Gastrocnemius medialis (tissue), 4 donors: ENCODE measurements at regions not wholly inside any gene's neighbourhood (a gene's known extent, or its start where the extent isn't known, plus 50 kb on each side); places are given as distances from the start of the nearest gene placed in this dataset.
"Not testable (repeated sequence)": the region's sequence is repeated elsewhere in the genome, so short reads cannot be mapped to it uniquely, and the experiment has no call there.

Experiments used
- ATAC-seq, 2 donors: fragments of 150-250 bp; one replicate each; pipeline ENCODE4 v1.9.1; 2016
- DNase-seq, 2 donors: peaks; one replicate each; pipeline ENCODE4 v3.0.0-alpha.2; 2019
- H3K27ac ChIP-seq, 4 donors: fragments of 200-600 bp; sonication (generic); 1 replicate in 1 of 4; 2 replicates in 3 of 4; pipeline ENCODE4 v1.5.1; 2016 to 2018; ENCODE audit warnings: mild to moderate bottlenecking in 2 of 4, moderate library complexity in 1 of 4
- H3K27me3 ChIP-seq, 3 donors: fragments of 200-600 bp; sonication (generic) in 2 of 3; 1 replicate in 1 of 3; 2 replicates in 2 of 3; pipeline versions ENCODE4 v1.5.1 to v1.6.0; 2016 to 2019; ENCODE audit warnings: mild to moderate bottlenecking in 1 of 3, moderate library complexity in 1 of 3
- H3K36me3 ChIP-seq, 2 donors: fragments of 200-600 bp; sonication (generic) in 1 of 2; one replicate each; pipeline ENCODE4 v1.5.1; 2017 to 2018
- H3K4me1 ChIP-seq, 2 donors: fragments of 200-600 bp; sonication (generic) in 1 of 2; one replicate each; pipeline ENCODE4 v1.5.1; 2016 to 2017; ENCODE audit warnings: mild to moderate bottlenecking in 2 of 2
- H3K4me3 ChIP-seq, 4 donors: fragments of 200-600 bp; sonication (generic) in 3 of 4; 1 replicate in 1 of 4; 2 replicates in 3 of 4; pipeline ENCODE4 v1.5.1; 2016 to 2019; ENCODE audit warnings: mild to moderate bottlenecking in 2 of 4
- H3K9me3 ChIP-seq, 3 donors: fragments of 200-600 bp; sonication (generic) in 2 of 3; 1 replicate in 1 of 3; 2 replicates in 2 of 3; pipeline ENCODE4 v1.5.1; 2016 to 2019
- POLR2A ChIP-seq, 2 donors: fragments of 450-650 bp; IDR thresholded peaks; one replicate each; pipeline ENCODE4 v1.6.1; 2017; ENCODE audit warnings: antibody characterized with exemption in 2 of 2, mild to moderate bottlenecking in 2 of 2, moderate library complexity in 2 of 2
- in situ Hi-C, 4 donors: fragments of 200-750 bp; cut with MboI; loops; one replicate each; pipeline versions ENCODE4 v1.15.0 to v1.8.0; 2017; ENCODE audit warnings: low sequenced_read_pairs in 4 of 4
- intact Hi-C: fragments of 100-400 bp; cut with DNase I; formaldehyde crosslinking; loops from one replicate; pipeline ENCODE4 v1.15.1; 2023; ENCODE audit warnings: low total_unique reads
- TF ChIP-seq, protein P1 (sequence below), 5 experiments: fragments of 450-650 bp in 3 of 5; fragments of 200-600 bp in 2 of 5; sonication (generic) in 2 of 5; IDR thresholded peaks in 4 of 5; conservative IDR thresholded peaks in 1 of 5; 1 replicate in 4 of 5; 2 replicates in 1 of 5; pipeline ENCODE4 v1.5.1; 2016 to 2019; ENCODE audit warnings: antibody characterized with exemption in 5 of 5, mild to moderate bottlenecking in 3 of 5, moderate library complexity in 3 of 5

DNA sequence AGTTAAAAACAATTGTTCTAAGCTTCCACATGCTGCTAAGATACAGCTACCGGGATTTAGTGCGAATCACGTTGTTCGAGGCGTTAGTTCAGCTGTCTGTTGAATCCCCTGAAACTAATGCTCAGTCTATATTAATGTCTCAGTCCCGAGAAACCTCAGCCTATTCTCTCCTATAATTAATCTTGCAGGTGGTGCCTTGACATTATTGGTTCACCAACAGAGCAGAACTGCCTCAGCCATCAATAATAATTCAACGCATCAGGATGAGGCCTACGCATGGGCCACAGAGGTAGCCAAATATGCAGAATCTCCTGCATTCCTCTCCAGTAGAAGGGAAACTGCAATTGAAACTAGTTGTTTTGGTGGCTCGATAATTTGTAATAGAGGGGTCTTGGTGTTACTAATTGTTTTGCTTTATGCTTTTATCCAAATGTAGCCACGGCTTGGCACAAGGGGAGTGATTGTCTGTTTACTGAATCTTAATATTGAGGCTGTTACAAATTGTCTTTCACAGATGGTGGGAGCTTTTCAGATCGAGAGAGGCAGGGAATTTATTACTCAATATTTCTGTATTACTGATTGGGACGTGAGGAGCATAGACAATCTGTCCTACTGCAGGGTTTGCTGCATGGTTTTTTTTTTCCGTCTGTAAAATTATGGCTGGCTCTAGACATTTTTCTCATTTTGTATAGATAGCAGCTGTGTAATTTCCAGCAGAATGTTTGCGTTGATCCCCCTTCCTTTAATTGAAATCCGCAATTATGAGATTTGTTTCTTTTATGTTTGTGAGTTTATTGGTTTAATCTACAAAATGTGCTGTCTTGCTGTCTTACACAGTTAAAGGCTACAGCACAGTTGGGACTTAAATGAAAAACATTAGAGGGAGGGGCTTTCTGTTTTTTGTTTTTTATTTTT lies 1036.5 kb upstream of the NOVA1 start:
- in situ Hi-C loops (no loop called here), intact Hi-C loops (no loop called here)
- Histone ChIP-seq H3K4me1 (no peaks in the 10 kb centered on the region), H3K27ac (no peak overlapping the region), H3K27me3 (no peaks in the 10 kb centered on the region), H3K36me3 (no peaks in the 10 kb centered on the region), H3K9me3 (no peaks in the 10 kb centered on the region), H3K4me3 (no peak overlapping the region)
- DNase-seq (no peak), ATAC-seq (no peak)
- TF ChIP-seq POLR2A (IDR thresholded peaks at IDR 0.05), result no peak
- TF ChIP-seq, protein P1, sequence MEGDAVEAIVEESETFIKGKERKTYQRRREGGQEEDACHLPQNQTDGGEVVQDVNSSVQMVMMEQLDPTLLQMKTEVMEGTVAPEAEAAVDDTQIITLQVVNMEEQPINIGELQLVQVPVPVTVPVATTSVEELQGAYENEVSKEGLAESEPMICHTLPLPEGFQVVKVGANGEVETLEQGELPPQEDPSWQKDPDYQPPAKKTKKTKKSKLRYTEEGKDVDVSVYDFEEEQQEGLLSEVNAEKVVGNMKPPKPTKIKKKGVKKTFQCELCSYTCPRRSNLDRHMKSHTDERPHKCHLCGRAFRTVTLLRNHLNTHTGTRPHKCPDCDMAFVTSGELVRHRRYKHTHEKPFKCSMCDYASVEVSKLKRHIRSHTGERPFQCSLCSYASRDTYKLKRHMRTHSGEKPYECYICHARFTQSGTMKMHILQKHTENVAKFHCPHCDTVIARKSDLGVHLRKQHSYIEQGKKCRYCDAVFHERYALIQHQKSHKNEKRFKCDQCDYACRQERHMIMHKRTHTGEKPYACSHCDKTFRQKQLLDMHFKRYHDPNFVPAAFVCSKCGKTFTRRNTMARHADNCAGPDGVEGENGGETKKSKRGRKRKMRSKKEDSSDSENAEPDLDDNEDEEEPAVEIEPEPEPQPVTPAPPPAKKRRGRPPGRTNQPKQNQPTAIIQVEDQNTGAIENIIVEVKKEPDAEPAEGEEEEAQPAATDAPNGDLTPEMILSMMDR (IDR thresholded peaks at IDR 0.05 in 4 of 5, conservative IDR thresholded peaks at IDR 0.05 in 1 of 5), result no peak

DNA sequence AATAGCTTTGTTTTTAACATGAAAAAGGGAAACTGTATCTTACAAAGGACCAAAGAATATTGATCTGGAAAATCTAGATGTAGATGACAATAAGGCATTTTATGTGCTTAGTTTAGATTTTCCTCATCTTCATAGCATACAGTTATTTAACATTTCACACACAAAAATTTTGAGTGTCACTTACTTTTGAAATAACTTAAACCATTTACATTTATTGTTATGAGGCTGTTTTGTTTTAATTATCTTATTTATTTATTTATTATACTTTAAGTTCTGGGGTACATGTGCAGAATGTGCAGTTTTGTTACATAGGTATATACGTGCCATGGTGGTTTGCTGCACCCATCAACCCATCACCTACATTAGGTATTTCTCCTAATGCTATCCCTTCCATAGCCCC lies 1042.9 kb upstream of the NOVA1 start:
- ATAC-seq, H3K4me1 ChIP-seq, H3K27ac ChIP-seq, in situ Hi-C loops, H3K27me3 ChIP-seq, H3K36me3 ChIP-seq, H3K9me3 ChIP-seq, DNase-seq, H3K4me3 ChIP-seq, intact Hi-C loops: not testable (repeated sequence)

DNA sequence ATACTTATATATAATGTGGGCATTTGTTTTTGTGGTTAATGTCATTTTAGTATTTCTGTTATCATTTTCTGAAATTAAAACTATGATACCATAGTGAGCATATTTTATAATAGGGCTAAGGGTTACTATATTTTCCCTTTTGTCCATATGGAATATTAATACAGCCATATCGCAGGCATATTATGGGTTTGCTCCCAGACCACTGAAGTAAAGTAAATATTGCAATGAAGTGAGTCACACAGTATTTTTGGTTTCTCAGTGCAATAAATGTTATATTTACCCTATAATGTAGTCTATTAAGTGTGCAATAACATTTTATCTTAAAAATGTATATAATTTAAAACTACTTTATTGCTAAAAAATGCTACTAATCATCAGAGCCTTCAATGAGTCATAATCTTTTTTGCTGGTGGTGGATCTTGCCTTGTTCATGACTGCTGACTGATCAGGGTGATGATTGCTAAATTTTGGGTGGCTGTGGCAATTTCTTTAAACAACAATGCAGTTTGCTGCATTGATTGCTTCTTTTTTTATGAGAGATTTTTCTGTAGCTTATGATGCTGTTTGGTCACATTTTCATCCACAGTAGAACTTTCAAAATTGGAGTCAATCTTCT lies 1044.5 kb upstream of the NOVA1 start:
- ATAC-seq (no peak), DNase-seq (no peak)
- intact Hi-C loops, result no loop called here
- no peak overlapping the region for H3K27ac ChIP-seq
- no peaks in the 10 kb centered on the region for H3K4me1 ChIP-seq
- TF ChIP-seq, protein P1 (IDR thresholded peaks at IDR 0.05 in 4 of 5, conservative IDR thresholded peaks at IDR 0.05 in 1 of 5), result no peak
- TF ChIP-seq POLR2A (IDR thresholded peaks at IDR 0.05), result no peak
- H3K27me3 ChIP-seq, result no peaks in the 10 kb centered on the region
- no peaks in the 10 kb centered on the region for H3K9me3 ChIP-seq
- no peak overlapping the region for H3K4me3 ChIP-seq
- in situ Hi-C loops, result no loop called here
- no peaks in the 10 kb centered on the region for H3K36me3 ChIP-seq

DNA sequence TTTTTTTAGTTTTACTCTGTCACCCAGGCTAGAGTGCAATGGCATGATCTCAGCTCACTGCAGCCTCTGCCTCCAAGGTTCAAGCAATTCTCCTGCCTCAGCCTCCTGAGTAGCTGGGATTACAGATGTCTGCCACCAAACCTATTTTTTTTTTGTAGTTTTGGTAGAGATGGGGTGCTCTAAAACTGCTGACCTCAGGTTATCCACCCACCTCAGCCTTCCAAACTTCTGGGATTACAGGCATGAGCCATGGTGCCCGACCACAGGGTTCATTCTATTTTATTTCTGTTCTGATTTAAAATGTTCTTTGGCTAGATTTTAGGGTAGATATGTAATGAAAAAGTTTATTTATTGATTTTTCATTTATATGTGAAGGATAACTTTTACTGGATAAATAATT lies 1062.8 kb upstream of the NOVA1 start:
- Histone ChIP-seq H3K9me3 (no peaks in the 10 kb centered on the region), H3K27ac (no peak overlapping the region), H3K4me3 (no peak overlapping the region), H3K4me1 (no peaks in the 10 kb centered on the region), H3K36me3 (no peaks in the 10 kb centered on the region), H3K27me3 (no peaks in the 10 kb centered on the region)
- TF ChIP-seq, protein P1 (IDR thresholded peaks at IDR 0.05 in 4 of 5, conservative IDR thresholded peaks at IDR 0.05 in 1 of 5), result no peak
- no peak for TF ChIP-seq POLR2A (IDR thresholded peaks at IDR 0.05)
- intact Hi-C loops (no loop called here), in situ Hi-C loops (no loop called here)
- no peak for DNase-seq
- ATAC-seq, result no peak

DNA sequence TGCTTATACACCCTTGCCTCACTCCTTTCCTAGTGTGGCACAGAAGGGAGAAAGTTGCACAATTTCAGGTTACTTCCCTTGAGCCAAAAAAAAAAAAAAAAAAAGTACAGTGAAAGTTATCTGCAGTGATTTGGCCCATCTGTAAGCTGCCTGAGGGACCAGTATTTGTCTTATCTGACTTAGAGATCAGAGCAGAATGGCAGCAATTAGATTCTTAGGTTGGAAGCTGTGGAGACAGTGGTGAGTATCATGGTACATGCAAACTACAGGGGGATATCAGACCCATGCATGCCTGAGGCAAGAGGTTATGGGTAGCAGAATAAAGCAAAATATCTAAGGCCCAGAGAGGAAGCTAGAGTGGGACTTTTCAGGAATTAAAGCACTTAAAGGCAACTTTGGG lies 1070.7 kb upstream of the NOVA1 start:
- ATAC-seq, result no peak
- DNase-seq, result no peak
- no peaks in the 10 kb centered on the region for H3K4me1 ChIP-seq
- H3K27ac ChIP-seq, result no peak overlapping the region
- intact Hi-C loops, result no loop called here
- H3K9me3 ChIP-seq, result no peaks in the 10 kb centered on the region
- TF ChIP-seq POLR2A (IDR thresholded peaks at IDR 0.05), result no peak
- TF ChIP-seq, protein P1 (IDR thresholded peaks at IDR 0.05 in 4 of 5, conservative IDR thresholded peaks at IDR 0.05 in 1 of 5), result no peak
- in situ Hi-C loops, result no loop called here
- no peak overlapping the region for H3K4me3 ChIP-seq
- H3K27me3 ChIP-seq, result no peaks in the 10 kb centered on the region
- no peaks in the 10 kb centered on the region for H3K36me3 ChIP-seq
